Iris pigment epithelial cell (primary cell): ENCODE measurements at regions not wholly inside any gene's neighbourhood (a gene's known extent, or its start where the extent isn't known, plus 50 kb on each side); places are given as distances from the start of the nearest gene placed in this dataset.
A peak's percentile ranks its signal among the peaks of the same experiment; 100 is the strongest.

Experiments used
- DNase-seq: peaks from one replicate; pipeline ENCODE4 v3.0.0-alpha.2; 2011; ENCODE audit warnings: low read depth

GRCh38 chr16:79754501-79754900 is 154.0 kb upstream of the MAF start:
- DNase-seq = peak; percentile 4

DNA sequence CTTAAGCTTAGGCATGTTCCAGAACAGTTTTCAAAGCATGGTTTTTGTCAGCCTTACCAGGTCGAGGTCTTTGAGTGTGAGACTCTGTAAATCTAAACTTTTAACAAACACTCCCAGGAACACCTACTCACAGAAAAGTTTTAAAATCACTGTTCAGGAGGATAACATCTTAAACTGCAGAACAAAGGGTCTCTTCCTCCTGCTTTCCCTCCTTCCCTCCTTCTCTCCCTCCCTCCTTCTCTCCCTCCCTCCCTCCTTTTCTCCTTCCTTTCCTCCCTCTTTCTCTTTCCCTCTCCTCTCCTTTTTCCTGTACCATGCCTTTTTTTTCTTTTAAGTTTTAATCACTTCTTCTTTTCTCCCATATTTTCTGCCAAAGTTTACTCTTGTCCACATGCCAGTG is 153.5 kb upstream of the MAF start:
- DNase-seq = no peak

- no peak for DNase-seq
Measured at GRCh38 chr16:79753286-79753685, 152.7 kb upstream of the MAF start.

DNA sequence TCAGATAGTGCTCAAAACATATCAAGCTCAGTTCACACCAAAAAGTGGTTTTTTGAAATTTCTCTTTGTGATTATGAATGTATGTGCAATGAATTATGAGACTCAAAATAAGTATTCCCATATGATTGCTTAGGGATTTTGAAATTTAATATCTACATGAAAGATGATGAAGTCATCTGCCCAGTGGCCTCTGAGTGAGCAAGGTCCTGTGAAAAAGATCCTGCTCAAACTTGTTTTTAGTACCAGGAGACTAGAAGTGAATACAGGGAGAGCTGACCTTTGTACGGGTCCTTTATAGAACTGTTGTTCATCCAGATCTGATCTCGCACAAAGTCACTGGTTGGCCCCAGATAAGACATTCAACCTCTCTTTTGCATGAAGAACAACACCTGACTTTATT is 151.9 kb upstream of the MAF start:
- DNase-seq = no peak

GRCh38 chr16:79751471-79752184 is 151.1 kb upstream of the MAF start:
- no peak for DNase-seq

DNA sequence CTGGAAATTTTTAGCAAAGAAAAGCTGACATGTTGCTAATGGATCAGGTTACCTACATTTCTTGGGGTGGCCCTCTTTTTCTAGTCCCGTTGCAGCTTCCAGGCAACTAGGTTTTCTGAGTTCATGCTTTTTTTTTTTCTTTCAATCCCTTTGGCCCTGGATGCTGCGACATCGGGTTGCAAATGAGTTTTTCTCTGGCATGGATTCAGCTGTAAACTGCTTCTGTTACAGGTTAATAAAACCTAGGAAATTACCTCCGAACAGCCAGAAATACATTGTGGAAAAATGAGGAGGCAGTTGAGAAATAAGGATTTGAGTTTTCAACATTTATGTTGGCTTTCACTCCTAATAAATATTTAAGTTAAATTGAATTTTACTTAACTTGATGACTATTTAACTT is 149.8 kb upstream of the MAF start:
- DNase-seq = no peak

DNA sequence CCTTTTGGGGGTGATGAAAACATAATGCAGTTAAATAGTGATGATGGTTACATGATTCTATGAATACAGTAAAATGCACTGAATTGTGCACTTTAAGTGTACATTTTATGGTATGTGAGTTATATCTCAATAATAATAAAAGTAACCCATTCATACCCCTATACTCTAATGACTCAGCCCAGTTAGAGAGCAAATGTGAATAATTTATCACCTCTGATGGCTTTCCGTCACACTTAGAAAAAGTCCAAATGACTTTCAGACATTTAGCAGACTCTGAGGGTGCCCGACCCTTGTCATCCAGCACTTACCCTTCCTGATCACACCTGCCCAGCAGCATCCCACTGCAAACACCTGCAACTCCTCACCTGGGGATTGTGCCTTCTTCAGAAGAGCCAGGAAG is 148.1 kb upstream of the MAF start:
- DNase-seq = no peak

DNA sequence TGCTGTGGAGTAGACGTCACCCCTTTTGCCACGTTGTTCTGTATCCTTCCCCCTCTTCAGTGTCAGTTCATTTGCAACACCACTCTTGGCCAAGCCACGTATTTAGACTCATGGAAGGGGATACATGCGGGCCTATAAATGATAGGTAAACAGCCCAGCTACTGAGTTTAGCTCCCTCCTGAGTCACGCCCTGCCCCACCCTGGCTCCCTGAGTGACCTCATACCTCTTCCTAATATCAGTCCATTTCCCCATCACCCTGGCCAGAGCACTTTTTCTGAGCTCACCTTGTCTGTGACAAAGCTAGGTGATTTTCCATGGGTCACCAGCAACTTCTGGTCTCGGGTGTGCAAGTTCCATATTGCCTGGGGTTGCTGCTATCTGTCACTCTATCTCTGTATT is 147.2 kb upstream of the MAF start:
- no peak for DNase-seq

GRCh38 chr16:79740252-79740651 is 139.7 kb upstream of the MAF start:
- DNase-seq = no peak

DNA sequence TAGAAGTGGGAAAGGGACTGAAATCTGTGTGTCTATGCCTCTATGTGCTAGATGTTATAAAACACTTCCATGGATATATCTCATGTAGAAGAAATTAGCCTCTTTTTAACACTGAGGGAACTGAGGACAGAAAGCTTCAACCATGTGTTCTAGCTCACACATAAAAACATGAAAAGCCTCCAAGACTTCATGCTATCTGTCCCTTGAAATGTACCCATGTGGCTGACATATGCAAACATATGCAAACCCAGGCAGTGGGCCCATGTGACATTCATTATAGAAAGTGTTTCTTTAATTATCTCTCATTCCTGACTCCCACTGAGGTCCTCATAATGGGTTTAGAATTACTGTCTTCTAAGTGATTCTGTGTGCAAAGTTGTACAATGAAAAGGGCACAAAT is 134.7 kb upstream of the MAF start:
- no peak for DNase-seq

- no peak for DNase-seq
Measured at GRCh38 chr16:79734721-79735120, 134.2 kb upstream of the MAF start.

GRCh38 chr16:79728923-79729240 is 128.3 kb upstream of the MAF start:
- DNase-seq = no peak

- no peak for DNase-seq
Measured at GRCh38 chr16:79728048-79728922, 127.7 kb upstream of the MAF start.

- no peak for DNase-seq
Measured at GRCh38 chr16:79726902-79727301, 126.4 kb upstream of the MAF start.

GRCh38 chr16:79725051-79725450 is 124.5 kb upstream of the MAF start:
- DNase-seq = no peak

- no peak for DNase-seq
Measured at GRCh38 chr16:79723583-79724168, 123.1 kb upstream of the MAF start.

GRCh38 chr16:79721270-79721669 is 120.7 kb upstream of the MAF start:
- no peak for DNase-seq

- DNase-seq = no peak
Measured at GRCh38 chr16:79717333-79718137, 117.0 kb upstream of the MAF start.

GRCh38 chr16:79716645-79717332 is 116.3 kb upstream of the MAF start:
- no peak for DNase-seq

DNA sequence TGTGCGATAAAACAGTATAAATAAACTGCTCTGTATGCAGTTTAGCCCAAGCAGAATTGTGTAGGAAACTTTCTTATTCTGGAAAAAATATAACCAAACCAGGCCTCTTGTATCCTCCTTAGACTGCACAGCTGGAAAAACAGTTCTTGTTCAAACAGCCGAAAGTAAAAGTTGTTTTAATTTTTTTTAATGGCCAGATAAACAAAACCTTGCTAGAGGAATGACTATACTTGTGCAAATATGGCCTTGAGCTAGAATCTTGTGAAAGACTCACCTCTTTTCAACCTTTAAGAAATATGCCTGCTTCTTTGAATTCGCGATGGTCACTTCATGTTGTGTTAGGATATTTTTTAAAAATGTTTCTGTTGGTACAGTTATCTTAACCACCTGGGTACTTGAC is 114.5 kb upstream of the MAF start:
- DNase-seq = no peak

GRCh38 chr16:79714440-79714839 is 113.9 kb upstream of the MAF start:
- no peak for DNase-seq
